Fibroblast of lung (primary cell): ENCODE measurements at regions not wholly inside any gene's neighbourhood (a gene's known extent, or its start where the extent isn't known, plus 50 kb on each side); places are given as distances from the start of the nearest gene placed in this dataset.

Source experiments
- EZH2 ChIP-seq: IDR thresholded peaks from 2 replicates; pipeline ENCODE4 v1.5.1; 2012; ENCODE audit warnings: low read length, control low read depth, mild to moderate bottlenecking; ENCODE audit errors: missing control alignments
- TF ChIP-seq, protein P1 (sequence below), 2 donors: IDR thresholded peaks in 1 of 2; conservative IDR thresholded peaks in 1 of 2; 1 replicate in 1 of 2; 2 replicates in 1 of 2; pipeline ENCODE4 v1.5.1; 2011 to 2012; ENCODE audit warnings: low read length in 2 of 2, control low read depth in 1 of 2, inconsistent platforms in 1 of 2, low read depth in 1 of 2, mild to moderate bottlenecking in 1 of 2

DNA sequence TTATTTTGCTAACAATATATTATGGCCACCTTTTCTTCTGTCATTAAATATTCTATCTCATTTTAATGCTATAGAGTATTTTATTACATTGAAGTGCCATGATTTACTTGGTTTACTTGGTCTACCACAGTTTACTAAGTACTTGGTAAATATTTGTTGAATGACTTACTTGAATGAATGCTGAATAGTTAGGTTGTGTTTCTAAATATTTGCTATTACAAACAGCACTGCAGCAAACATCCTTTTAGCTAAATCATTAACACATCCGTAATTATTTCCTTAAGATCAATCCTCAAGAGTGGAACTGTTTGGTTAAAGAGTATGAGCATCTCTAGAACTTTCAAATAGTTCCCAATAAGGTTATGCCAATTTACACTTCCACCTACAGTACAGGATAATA, 318.7 kb downstream of the MYCN start:
- TF ChIP-seq, protein P1, sequence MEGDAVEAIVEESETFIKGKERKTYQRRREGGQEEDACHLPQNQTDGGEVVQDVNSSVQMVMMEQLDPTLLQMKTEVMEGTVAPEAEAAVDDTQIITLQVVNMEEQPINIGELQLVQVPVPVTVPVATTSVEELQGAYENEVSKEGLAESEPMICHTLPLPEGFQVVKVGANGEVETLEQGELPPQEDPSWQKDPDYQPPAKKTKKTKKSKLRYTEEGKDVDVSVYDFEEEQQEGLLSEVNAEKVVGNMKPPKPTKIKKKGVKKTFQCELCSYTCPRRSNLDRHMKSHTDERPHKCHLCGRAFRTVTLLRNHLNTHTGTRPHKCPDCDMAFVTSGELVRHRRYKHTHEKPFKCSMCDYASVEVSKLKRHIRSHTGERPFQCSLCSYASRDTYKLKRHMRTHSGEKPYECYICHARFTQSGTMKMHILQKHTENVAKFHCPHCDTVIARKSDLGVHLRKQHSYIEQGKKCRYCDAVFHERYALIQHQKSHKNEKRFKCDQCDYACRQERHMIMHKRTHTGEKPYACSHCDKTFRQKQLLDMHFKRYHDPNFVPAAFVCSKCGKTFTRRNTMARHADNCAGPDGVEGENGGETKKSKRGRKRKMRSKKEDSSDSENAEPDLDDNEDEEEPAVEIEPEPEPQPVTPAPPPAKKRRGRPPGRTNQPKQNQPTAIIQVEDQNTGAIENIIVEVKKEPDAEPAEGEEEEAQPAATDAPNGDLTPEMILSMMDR (conservative IDR thresholded peaks at IDR 0.05 in 1 of 2, IDR thresholded peaks at IDR 0.05 in 1 of 2; ENCODE audit: low read depth in 1 of 2, low read length in 2 of 2), result no peak
- TF ChIP-seq EZH2, result no peak
